Mesenchymal stem cell (in vitro differentiated cells and primary cell): ENCODE measurements at regions not wholly inside any gene's neighbourhood (a gene's known extent, or its start where the extent isn't known, plus 50 kb on each side); places are given as distances from the start of the nearest gene placed in this dataset.

Experiments
- DNase-seq: peaks from one replicate; pipeline ENCODE4 v3.0.0-alpha.2; 2013
- H2AFZ ChIP-seq: one replicate; pipeline ENCODE4 v1.6.1; 2013; ENCODE audit warnings: low read depth, mild to moderate bottlenecking, control low read depth, inconsistent platforms, low read length, moderate library complexity
- H2AK5ac ChIP-seq: 2 replicates; pipeline ENCODE4 v1.6.1; 2013; ENCODE audit warnings: low read length, moderate library complexity, mild to moderate bottlenecking, inconsistent platforms; ENCODE audit not compliant: severe bottlenecking
- H2BK120ac ChIP-seq: one replicate; pipeline ENCODE4 v1.6.1; 2013; ENCODE audit warnings: low read depth, mild to moderate bottlenecking, inconsistent platforms, low read length, moderate library complexity
- H2BK12ac ChIP-seq, 2 experiments: one replicate each; pipeline ENCODE4 v1.6.1; 2013; ENCODE audit warnings: inconsistent platforms in 2 of 2, low read length in 2 of 2, mild to moderate bottlenecking in 2 of 2, moderate library complexity in 2 of 2, control low read depth in 1 of 2
- H2BK15ac ChIP-seq: one replicate; pipeline ENCODE4 v1.6.1; 2013; ENCODE audit warnings: mild to moderate bottlenecking, low read depth, inconsistent platforms; ENCODE audit not compliant: poor library complexity, severe bottlenecking
- H2BK5ac ChIP-seq: 2 replicates; pipeline ENCODE4 v1.6.1; 2013; ENCODE audit warnings: low read depth, mild to moderate bottlenecking, low read length, control low read depth, inconsistent platforms; ENCODE audit not compliant: poor library complexity, severe bottlenecking
- H3K14ac ChIP-seq, 2 experiments: one replicate each; pipeline ENCODE4 v1.6.1; 2013; ENCODE audit warnings: inconsistent platforms in 2 of 2, low read length in 2 of 2, control low read depth in 1 of 2, mild to moderate bottlenecking in 1 of 2, moderate library complexity in 1 of 2
- H3K18ac ChIP-seq, 2 experiments: one replicate each; pipeline ENCODE4 v1.6.1; 2013; ENCODE audit warnings: inconsistent platforms in 2 of 2, low read length in 2 of 2, control low read depth in 1 of 2, low read depth in 1 of 2, mild to moderate bottlenecking in 1 of 2
- H3K23ac ChIP-seq, 2 experiments: one replicate each; pipeline ENCODE4 v1.6.1; 2013; ENCODE audit warnings: inconsistent platforms in 2 of 2, low read length in 2 of 2, mild to moderate bottlenecking in 2 of 2, moderate library complexity in 2 of 2, control low read depth in 1 of 2
- H3K27ac ChIP-seq: 2 replicates; pipeline ENCODE4 v1.5.1; 2013; ENCODE audit warnings: mild to moderate bottlenecking, moderate library complexity, low read length, control low read depth, inconsistent platforms; ENCODE audit not compliant: poor library complexity, severe bottlenecking
- H3K27me3 ChIP-seq, 2 experiments: 2 replicates each; pipeline versions ENCODE4 v1.6.1 to v1.7.0; 2013; ENCODE audit warnings: low read length in 2 of 2, mild to moderate bottlenecking in 2 of 2, moderate library complexity in 2 of 2, control low read depth in 1 of 2, inconsistent platforms in 1 of 2; ENCODE audit not compliant: control insufficient read depth in 1 of 2, insufficient read depth in 1 of 2
- H3K36me3 ChIP-seq, 2 experiments: 2 replicates each; pipeline versions ENCODE4 v1.6.1 to v1.7.0; 2013; ENCODE audit warnings: low read length in 2 of 2, control low read depth in 1 of 2, inconsistent platforms in 1 of 2, low read depth in 1 of 2, mild to moderate bottlenecking in 1 of 2; ENCODE audit not compliant: insufficient read depth in 2 of 2, control insufficient read depth in 1 of 2
- H3K4ac ChIP-seq, 2 experiments: one replicate each; pipeline ENCODE4 v1.6.1; 2013; ENCODE audit warnings: inconsistent platforms in 2 of 2, low read length in 2 of 2, mild to moderate bottlenecking in 2 of 2, moderate library complexity in 2 of 2, control low read depth in 1 of 2, low read depth in 1 of 2
- H3K4me1 ChIP-seq: 2 replicates; pipeline ENCODE4 v1.6.1; 2013; ENCODE audit warnings: low read depth, low read length, control low read depth; ENCODE audit not compliant: control insufficient read depth, insufficient read depth
- H3K4me2 ChIP-seq: 2 replicates; pipeline ENCODE4 v1.6.1; 2013; ENCODE audit warnings: low read length, mild to moderate bottlenecking, inconsistent platforms; ENCODE audit not compliant: poor library complexity, severe bottlenecking
- H3K4me3 ChIP-seq, 2 experiments: 2 replicates each; pipeline versions ENCODE4 v1.5.1 to v1.7.0; 2013; ENCODE audit warnings: low read length in 2 of 2, mild to moderate bottlenecking in 2 of 2, control low read depth in 1 of 2, low read depth in 1 of 2; ENCODE audit not compliant: insufficient read depth in 1 of 2
- H3K79me1 ChIP-seq: replicated peaks from 2 replicates; pipeline ENCODE4 v1.6.1; 2013; ENCODE audit warnings: mild to moderate bottlenecking, control low read depth, low read length, inconsistent platforms; ENCODE audit not compliant: poor library complexity, severe bottlenecking
- H3K9ac ChIP-seq: 2 replicates; pipeline ENCODE4 v1.7.0; 2013; ENCODE audit warnings: mild to moderate bottlenecking, low read length, moderate library complexity
- H3K9me3 ChIP-seq: 2 replicates; pipeline ENCODE4 v1.7.0; 2013; ENCODE audit warnings: mild to moderate bottlenecking, low read length; ENCODE audit not compliant: control insufficient read depth
- H4K8ac ChIP-seq: one replicate; pipeline ENCODE4 v1.6.1; 2013; ENCODE audit warnings: inconsistent platforms, mild to moderate bottlenecking, low read length, moderate library complexity
- H4K91ac ChIP-seq: one replicate; pipeline ENCODE4 v1.6.1; 2013; ENCODE audit warnings: mild to moderate bottlenecking, low read length, inconsistent platforms
- WGBS: methylation state at CpG from one replicate; pipeline ENCODE4 v1.1.7; 2013; ENCODE audit warnings: mixed read lengths; 5-methylcytosine and 5-hydroxymethylcytosine counted together

GRCh38 chr2:242027676-242028450, 158.3 kb downstream of the RTP5 start:
- Histone ChIP-seq H4K91ac (no peak overlapping the region), H3K27me3 (peaks cover 56 to 92% of the 10 kb centered on the region in 2 experiments), H3K36me3 (no peaks in the 10 kb centered on the region), H3K4me2 (no peak overlapping the region), H3K23ac (no peak overlapping the region), H4K8ac (no peak overlapping the region), H2AK5ac (no peak overlapping the region), H2BK15ac (no peak overlapping the region), H3K9ac (no peak overlapping the region), H2AFZ (no peak overlapping the region), H3K4me3 (no peak overlapping the region), H3K79me1 (no peaks in the 10 kb centered on the region), H2BK5ac (no peak overlapping the region), H3K18ac (no peak overlapping the region), H2BK12ac (no peak overlapping the region), H2BK120ac (no peak overlapping the region), H3K14ac (no peak overlapping the region), H3K9me3 (no peaks in the 10 kb centered on the region), H3K4ac (no peak overlapping the region), H3K4me1 (peaks cover 13% of the 10 kb centered on the region), H3K27ac (no peak overlapping the region)
- no peak for DNase-seq
- WGBS, result 86% methylated on average over 24 of the region's 24 CpGs

- no peak overlapping the region for H2BK15ac ChIP-seq
- no peak for DNase-seq
- no peaks in the 10 kb centered on the region for H3K9me3 ChIP-seq
- H2AK5ac ChIP-seq, result no peak overlapping the region
- H3K14ac ChIP-seq, result no peak overlapping the region
- H3K4ac ChIP-seq, result no peak overlapping the region
- peak overlapping the region; percentile 32 for H4K91ac ChIP-seq
- H4K8ac ChIP-seq, result no peak overlapping the region
- H2BK120ac ChIP-seq, result no peak overlapping the region
- H3K79me1 ChIP-seq, result no peaks in the 10 kb centered on the region
- H3K4me3 ChIP-seq, result no peak overlapping the region
- no peak overlapping the region for H2AFZ ChIP-seq
- no peak overlapping the region for H3K9ac ChIP-seq
- H3K4me2 ChIP-seq, result no peak overlapping the region
- H3K27me3 ChIP-seq, result peaks cover 53 to 95% of the 10 kb centered on the region in 2 experiments
- peaks cover 13% of the 10 kb centered on the region for H3K4me1 ChIP-seq
- no peak overlapping the region for H3K27ac ChIP-seq
- WGBS, result 92% methylated on average over 21 of the region's 21 CpGs
- no peak overlapping the region for H2BK12ac ChIP-seq
- H2BK5ac ChIP-seq, result no peak overlapping the region
- H3K23ac ChIP-seq, result no peak overlapping the region
- H3K36me3 ChIP-seq, result no peaks in the 10 kb centered on the region
- H3K18ac ChIP-seq, result no peak overlapping the region
These were observed 160.1 kb downstream of the RTP5 start for GRCh38 chr2:242029422-242030225.

- H2AFZ ChIP-seq, result no peak overlapping the region
- H3K4ac ChIP-seq, result no peak overlapping the region
- H3K9ac ChIP-seq, result no peak overlapping the region
- no peak overlapping the region for H4K8ac ChIP-seq
- H3K27me3 ChIP-seq, result peaks cover 53 to 95% of the 10 kb centered on the region in 2 experiments
- H2BK15ac ChIP-seq, result no peak overlapping the region
- no peaks in the 10 kb centered on the region for H3K36me3 ChIP-seq
- H3K79me1 ChIP-seq, result no peaks in the 10 kb centered on the region
- no peak for DNase-seq
- H3K9me3 ChIP-seq, result no peaks in the 10 kb centered on the region
- no peak overlapping the region for H2BK12ac ChIP-seq
- H3K23ac ChIP-seq, result no peak overlapping the region
- H4K91ac ChIP-seq, result no peak overlapping the region
- 85% methylated on average over 9 of the region's 9 CpGs for WGBS
- no peak overlapping the region for H2BK120ac ChIP-seq
- peaks cover 13% of the 10 kb centered on the region for H3K4me1 ChIP-seq
- H3K4me2 ChIP-seq, result no peak overlapping the region
- H3K18ac ChIP-seq, result no peak overlapping the region
- no peak overlapping the region for H3K4me3 ChIP-seq
- H3K27ac ChIP-seq, result no peak overlapping the region
- no peak overlapping the region for H2BK5ac ChIP-seq
- no peak overlapping the region for H3K14ac ChIP-seq
- no peak overlapping the region for H2AK5ac ChIP-seq
These were observed 160.7 kb downstream of the RTP5 start for GRCh38 chr2:242030226-242030575.

- Histone ChIP-seq H2BK12ac (no peak overlapping the region), H3K4me1 (peaks cover 13% of the 10 kb centered on the region), H3K4ac (no peak overlapping the region), H2BK15ac (no peak overlapping the region), H3K4me2 (no peak overlapping the region), H4K91ac (no peak overlapping the region), H3K9ac (no peak overlapping the region), H2AK5ac (no peak overlapping the region), H4K8ac (no peak overlapping the region), H3K9me3 (no peaks in the 10 kb centered on the region), H3K23ac (no peak overlapping the region), H3K36me3 (no peaks in the 10 kb centered on the region), H3K4me3 (peak overlapping the region in 1 of 2 experiments; percentile 4), H3K27me3 (peaks cover 57 to 95% of the 10 kb centered on the region in 2 experiments), H2AFZ (no peak overlapping the region), H3K79me1 (no peaks in the 10 kb centered on the region), H3K18ac (no peak overlapping the region), H3K14ac (peak overlapping the region in 1 of 2 experiments; percentile 75), H3K27ac (no peak overlapping the region), H2BK120ac (no peak overlapping the region), H2BK5ac (no peak overlapping the region)
- DNase-seq, result no peak
- WGBS, result 89% methylated on average over 12 of the region's 12 CpGs
These were observed 161.3 kb downstream of the RTP5 start for GRCh38 chr2:242030858-242031257.
